ENCODE measurements at regions not wholly inside any gene's neighbourhood (a gene's known extent, or its start where the extent isn't known, plus 50 kb on each side); places are given as distances from the start of the nearest gene placed in this dataset.
"Not testable (repeated sequence)": the region's sequence is repeated elsewhere in the genome, so short reads cannot be mapped to it uniquely, and the experiment has no call there.

- no peak overlapping the region for H3K4me3 ChIP-seq
- DNase-seq = no peak
- TF ChIP-seq CTCF (IDR thresholded peaks at IDR 0.05) (no peak), POLR2A (IDR thresholded peaks at IDR 0.05) (no peak), EP300 (IDR thresholded peaks at IDR 0.05) (no peak)
- H3K27me3 ChIP-seq = peaks cover 2% of the 10 kb centered on the region
- intact Hi-C loops (cut with DNase I) = no loop called here
- 65 to 80% (median 67%) methylated on average over 2 of the region's 2 CpGs for WGBS, 3 donors
- H3K36me3 ChIP-seq = no peaks in the 10 kb centered on the region
- no peaks in the 10 kb centered on the region for H3K4me1 ChIP-seq (ENCODE audit: insufficient read depth)
- no peaks in the 10 kb centered on the region for H3K9me3 ChIP-seq
- H3K27ac ChIP-seq = no peak overlapping the region
Measured at GRCh38 chr1:105270966-105271365, 1521.3 kb downstream of the AMY1C start.

DNA sequence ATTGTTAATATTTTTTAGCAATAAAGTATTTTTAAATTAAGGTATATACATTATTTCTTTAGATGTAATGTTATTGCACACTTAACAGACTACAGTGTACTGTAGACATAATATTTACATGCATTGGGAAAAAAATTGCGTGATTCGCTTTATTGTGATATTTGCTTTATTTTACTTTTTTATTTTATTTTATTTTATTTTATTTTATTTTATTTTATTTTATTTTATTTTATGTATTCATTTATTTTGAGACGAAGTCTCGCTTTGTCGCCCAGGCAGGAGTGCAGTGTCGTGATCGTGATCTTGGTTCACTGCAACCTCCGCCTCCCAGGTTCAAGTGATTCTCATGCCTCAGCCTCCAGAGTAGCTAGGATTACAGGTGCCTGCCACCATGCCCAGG, 1522.7 kb downstream of the AMY1C start:
- H3K36me3 ChIP-seq; H3K27me3 ChIP-seq; DNase-seq; intact Hi-C loops (cut with DNase I); H3K4me1 ChIP-seq (ENCODE audit: insufficient read depth); H3K27ac ChIP-seq; H3K9me3 ChIP-seq; H3K4me3 ChIP-seq: not testable (repeated sequence)
- WGBS, 3 donors = 97 to 98% (median 97%) methylated on average over 8 of the region's 8 CpGs

DNA sequence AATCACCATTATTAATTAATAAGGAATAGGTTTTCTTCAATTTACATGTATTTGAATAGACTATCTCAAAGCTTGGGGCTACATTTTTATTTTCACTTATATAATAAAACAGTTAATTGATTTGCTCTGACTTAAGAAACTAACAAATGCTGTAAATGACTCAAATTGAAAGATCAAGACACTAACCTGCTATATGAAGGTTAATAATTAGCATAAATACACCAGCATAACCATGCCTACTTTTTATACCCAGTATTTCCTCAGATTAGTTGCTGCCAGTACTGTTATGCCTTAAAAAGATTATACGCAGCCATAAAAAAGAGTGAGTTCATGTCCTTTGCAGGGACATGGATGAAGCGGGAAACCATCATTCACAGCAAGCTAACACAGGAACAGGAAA, 1545.1 kb downstream of the AMY1C start:
- no peaks in the 10 kb centered on the region for H3K36me3 ChIP-seq
- H3K27me3 ChIP-seq = no peaks in the 10 kb centered on the region
- no peak for DNase-seq
- no peak overlapping the region for H3K27ac ChIP-seq
- 92 to 97% (median 95%) methylated on average over 2 of the region's 2 CpGs for WGBS, 3 donors
- TF ChIP-seq POLR2A (IDR thresholded peaks at IDR 0.05) (no peak), EP300 (IDR thresholded peaks at IDR 0.05) (no peak), CTCF (IDR thresholded peaks at IDR 0.05) (no peak)
- H3K4me1 ChIP-seq (ENCODE audit: insufficient read depth) = no peaks in the 10 kb centered on the region
- intact Hi-C loops (cut with DNase I) = no loop called here
- H3K4me3 ChIP-seq = no peak overlapping the region
- no peaks in the 10 kb centered on the region for H3K9me3 ChIP-seq

DNA sequence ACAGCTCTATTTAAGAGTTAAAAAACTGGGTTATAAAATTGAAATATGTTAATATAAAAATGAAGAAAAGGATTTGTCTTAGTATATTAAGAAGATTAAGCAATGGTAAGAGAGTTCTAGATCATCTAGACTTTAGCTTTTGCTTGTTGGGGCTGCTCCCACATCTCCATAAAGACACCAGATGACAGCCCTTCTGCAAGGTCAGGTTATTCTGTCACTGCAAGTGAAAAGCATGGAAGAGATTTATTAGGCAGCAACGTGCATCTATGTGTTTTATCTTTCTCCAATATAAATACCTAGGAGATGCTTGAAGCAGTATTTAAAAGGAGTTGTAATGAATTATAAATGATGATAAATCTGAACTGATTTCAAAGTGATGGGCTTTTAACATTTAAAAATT, 1560.4 kb downstream of the AMY1C start:
- no peaks in the 10 kb centered on the region for H3K9me3 ChIP-seq
- 9 to 13% (median 13%) methylated on average over 1 of the region's 1 CpG for WGBS, 3 donors
- intact Hi-C loops (cut with DNase I) = no loop called here
- H3K4me3 ChIP-seq = no peak overlapping the region
- DNase-seq = no peak
- TF ChIP-seq CTCF (IDR thresholded peaks at IDR 0.05) (no peak), EP300 (IDR thresholded peaks at IDR 0.05) (no peak), POLR2A (IDR thresholded peaks at IDR 0.05) (no peak)
- H3K27me3 ChIP-seq = no peaks in the 10 kb centered on the region
- no peaks in the 10 kb centered on the region for H3K4me1 ChIP-seq (ENCODE audit: insufficient read depth)
- H3K27ac ChIP-seq = no peak overlapping the region
- H3K36me3 ChIP-seq = no peaks in the 10 kb centered on the region

- intact Hi-C loops (cut with DNase I) = no loop called here
- 88 to 94% (median 91%) methylated on average over 3 of the region's 3 CpGs for WGBS, 3 donors
Measured at GRCh38 chr1:105317976-105318375, 1568.3 kb downstream of the AMY1C start.

More at GRCh38 chr1:105317976-105318375, 1568.3 kb downstream of the AMY1C start:
- no peaks in the 10 kb centered on the region for H3K9me3 ChIP-seq
- H3K4me1 ChIP-seq (ENCODE audit: insufficient read depth) = no peaks in the 10 kb centered on the region
- H3K36me3 ChIP-seq = no peaks in the 10 kb centered on the region
- H3K27ac ChIP-seq = no peak overlapping the region
- DNase-seq = no peak
- no peak overlapping the region for H3K4me3 ChIP-seq
- no peaks in the 10 kb centered on the region for H3K27me3 ChIP-seq
- no peak for TF ChIP-seq POLR2A (IDR thresholded peaks at IDR 0.05)
- no peak for TF ChIP-seq EP300 (IDR thresholded peaks at IDR 0.05)
- TF ChIP-seq CTCF (IDR thresholded peaks at IDR 0.05) = no peak
